Nephron progenitor cell (in vitro differentiated cells): ENCODE measurements at regions not wholly inside any gene's neighbourhood (a gene's known extent, or its start where the extent isn't known, plus 50 kb on each side); places are given as distances from the start of the nearest gene placed in this dataset.

ENCODE experiments used
- DNase-seq: peaks from one replicate; pipeline ENCODE4 v3.0.0; 2021
- H3K27ac Mint-ChIP-seq: 2 replicates; pipeline ENCODE4 v1.8.0; 2021; ENCODE audit warnings: mild to moderate bottlenecking, moderate library complexity, mixed read lengths
- H3K27me3 Mint-ChIP-seq: 2 replicates; pipeline ENCODE4 v1.8.0; 2021; ENCODE audit warnings: mild to moderate bottlenecking, low read depth, mixed read lengths; ENCODE audit not compliant: poor library complexity
- H3K36me3 Mint-ChIP-seq: 2 replicates; pipeline ENCODE4 v1.8.0; 2021; ENCODE audit warnings: low read depth, mixed read lengths
- H3K4me1 Mint-ChIP-seq: 2 replicates; pipeline ENCODE4 v1.8.0; 2021; ENCODE audit warnings: mixed read lengths
- H3K4me3 Mint-ChIP-seq: 2 replicates; pipeline ENCODE4 v1.8.0; 2021; ENCODE audit warnings: mild to moderate bottlenecking, moderate library complexity, mixed read lengths
- H3K9me3 Mint-ChIP-seq: 2 replicates; pipeline ENCODE4 v1.8.0; 2021; ENCODE audit warnings: mild to moderate bottlenecking, moderate library complexity, mixed read lengths
- TF ChIP-seq, protein P1 (sequence below): fragments of 200-600 bp; sonication (generic); IDR thresholded peaks from 2 replicates; pipeline ENCODE4 v1.5.0; 2021; ENCODE audit warnings: antibody characterized with exemption

DNA sequence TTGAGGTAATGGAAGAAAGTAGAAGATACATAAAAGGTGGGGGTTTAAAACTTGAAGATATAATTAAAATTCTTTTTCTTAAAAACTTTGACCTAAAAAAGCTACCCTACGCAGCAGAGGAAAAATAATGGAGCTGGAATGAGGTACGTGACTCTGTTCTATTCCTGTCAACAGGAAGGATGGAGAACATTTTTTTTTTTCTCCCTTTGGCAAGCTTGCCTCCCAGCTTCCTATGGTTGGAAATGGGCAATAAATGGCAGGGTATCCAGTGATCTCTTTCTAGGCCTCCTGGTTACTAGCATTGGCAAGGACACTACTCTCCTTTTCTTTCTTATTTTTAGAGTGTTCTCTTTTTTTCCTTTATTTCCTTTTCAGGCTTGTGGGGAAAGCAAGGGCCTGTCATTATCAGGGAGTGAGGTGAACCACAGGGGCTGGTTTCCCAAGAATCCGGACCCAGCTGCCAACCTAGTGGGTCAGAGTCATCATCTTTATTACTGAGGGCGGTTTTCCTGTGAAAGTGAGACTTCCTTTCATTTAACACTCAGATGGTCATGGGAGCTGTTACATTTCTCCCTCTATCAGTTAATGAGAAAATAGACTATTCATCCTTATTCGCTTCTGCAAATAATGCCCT, 224.6 kb downstream of the SPRY1 start:
- Mint-ChIP-seq H3K9me3 (peaks cover 10% of the 10 kb centered on the region), H3K4me1 (peaks cover 54% of the 10 kb centered on the region), H3K27ac (peak overlapping the region; percentile 86), H3K36me3 (no peaks in the 10 kb centered on the region), H3K4me3 (no peak overlapping the region), H3K27me3 (peaks cover 3% of the 10 kb centered on the region)
- DNase-seq = no peak
- TF ChIP-seq, protein P1, sequence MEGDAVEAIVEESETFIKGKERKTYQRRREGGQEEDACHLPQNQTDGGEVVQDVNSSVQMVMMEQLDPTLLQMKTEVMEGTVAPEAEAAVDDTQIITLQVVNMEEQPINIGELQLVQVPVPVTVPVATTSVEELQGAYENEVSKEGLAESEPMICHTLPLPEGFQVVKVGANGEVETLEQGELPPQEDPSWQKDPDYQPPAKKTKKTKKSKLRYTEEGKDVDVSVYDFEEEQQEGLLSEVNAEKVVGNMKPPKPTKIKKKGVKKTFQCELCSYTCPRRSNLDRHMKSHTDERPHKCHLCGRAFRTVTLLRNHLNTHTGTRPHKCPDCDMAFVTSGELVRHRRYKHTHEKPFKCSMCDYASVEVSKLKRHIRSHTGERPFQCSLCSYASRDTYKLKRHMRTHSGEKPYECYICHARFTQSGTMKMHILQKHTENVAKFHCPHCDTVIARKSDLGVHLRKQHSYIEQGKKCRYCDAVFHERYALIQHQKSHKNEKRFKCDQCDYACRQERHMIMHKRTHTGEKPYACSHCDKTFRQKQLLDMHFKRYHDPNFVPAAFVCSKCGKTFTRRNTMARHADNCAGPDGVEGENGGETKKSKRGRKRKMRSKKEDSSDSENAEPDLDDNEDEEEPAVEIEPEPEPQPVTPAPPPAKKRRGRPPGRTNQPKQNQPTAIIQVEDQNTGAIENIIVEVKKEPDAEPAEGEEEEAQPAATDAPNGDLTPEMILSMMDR = no peak

DNA sequence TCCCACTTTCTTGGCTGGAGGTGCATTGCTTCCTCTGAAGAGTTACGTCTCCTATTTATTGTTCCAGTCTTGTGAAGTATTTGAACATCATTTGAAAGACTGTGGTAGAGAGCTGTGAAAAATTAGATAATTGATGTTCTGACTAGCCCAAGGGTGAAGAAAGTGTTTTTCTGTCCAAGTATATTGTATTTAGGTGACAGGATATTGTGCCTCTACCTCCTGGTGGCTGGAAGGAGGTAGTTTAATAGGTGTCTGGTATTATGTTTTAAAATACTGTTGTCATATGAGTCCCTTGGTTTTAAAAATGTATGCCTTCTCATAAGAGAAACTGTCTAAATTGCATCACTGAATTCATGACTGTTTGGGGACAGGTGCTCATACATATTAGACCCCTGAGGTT, 226.0 kb downstream of the SPRY1 start:
- no peaks in the 10 kb centered on the region for H3K27me3 Mint-ChIP-seq
- H3K36me3 Mint-ChIP-seq = no peaks in the 10 kb centered on the region
- TF ChIP-seq, protein P1 = no peak
- no peak overlapping the region for H3K4me3 Mint-ChIP-seq
- H3K9me3 Mint-ChIP-seq = peaks cover 10% of the 10 kb centered on the region
- H3K27ac Mint-ChIP-seq = no peak overlapping the region
- no peak for DNase-seq
- peaks cover 40% of the 10 kb centered on the region for H3K4me1 Mint-ChIP-seq

DNA sequence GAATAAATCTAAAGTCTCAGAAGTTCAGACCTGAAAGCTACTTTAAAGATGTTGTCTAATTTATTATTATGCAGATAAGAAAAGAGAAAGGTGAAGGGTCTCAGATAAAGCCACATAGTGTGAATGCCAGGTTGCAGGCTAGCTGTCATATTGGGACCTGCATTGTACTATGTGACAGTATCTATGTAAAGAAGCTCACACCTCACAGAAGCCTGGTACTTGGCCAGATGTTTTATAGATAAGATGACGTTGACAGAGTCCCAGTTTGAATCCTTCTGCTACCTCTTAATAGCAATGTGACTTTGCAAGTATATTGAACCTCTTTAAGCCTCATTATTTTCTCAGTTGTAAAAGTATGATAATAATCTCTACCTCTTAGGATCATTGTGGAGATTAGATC, 227.0 kb downstream of the SPRY1 start:
- DNase-seq = no peak
- Mint-ChIP-seq H3K27me3 (no peaks in the 10 kb centered on the region), H3K27ac (no peak overlapping the region), H3K4me1 (peaks cover 40% of the 10 kb centered on the region), H3K36me3 (no peaks in the 10 kb centered on the region), H3K9me3 (peaks cover 10% of the 10 kb centered on the region), H3K4me3 (no peak overlapping the region)
- TF ChIP-seq, protein P1 = no peak

DNA sequence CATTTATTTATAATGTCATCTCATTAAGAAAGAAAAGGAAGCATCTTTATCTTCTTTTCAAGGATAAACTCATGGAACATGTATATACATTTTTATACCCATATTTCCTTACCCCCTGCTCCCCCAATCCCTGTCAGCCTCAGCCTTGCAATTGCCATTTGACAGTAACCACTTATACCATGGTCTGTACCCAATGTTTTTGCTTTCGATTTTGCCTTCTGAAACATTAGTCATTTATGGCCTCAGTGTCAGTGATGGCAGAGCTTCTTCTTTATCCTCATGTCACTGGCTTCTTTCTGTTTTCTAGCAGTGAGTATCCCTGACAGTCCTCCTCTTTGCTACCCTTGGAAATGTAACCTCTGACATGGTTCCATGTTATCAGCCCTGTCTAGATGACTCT, 228.4 kb downstream of the SPRY1 start:
- TF ChIP-seq, protein P1 = no peak
- Mint-ChIP-seq H3K27ac (no peak overlapping the region), H3K4me1 (peaks cover 40% of the 10 kb centered on the region), H3K27me3 (no peaks in the 10 kb centered on the region), H3K4me3 (no peak overlapping the region), H3K36me3 (no peaks in the 10 kb centered on the region), H3K9me3 (peaks cover 4% of the 10 kb centered on the region)
- DNase-seq = no peak

DNA sequence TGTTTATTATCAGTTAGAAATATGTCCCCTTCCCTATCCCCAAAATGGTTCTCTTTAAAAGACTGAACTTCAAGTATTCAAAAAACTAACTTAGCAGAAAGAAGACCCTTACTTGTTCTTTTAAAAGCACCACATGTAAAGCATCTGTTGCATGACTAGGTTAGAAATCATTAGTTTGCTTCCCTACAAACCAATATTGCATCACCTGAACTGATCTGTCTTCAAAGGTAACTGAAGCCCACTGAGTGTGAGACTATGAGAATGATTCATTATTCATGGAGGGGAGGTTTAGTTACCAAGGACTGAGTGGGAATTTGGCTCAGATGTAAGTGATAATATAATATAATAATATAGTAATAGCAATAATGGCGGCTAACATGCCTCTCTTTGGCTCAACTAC, 231.7 kb downstream of the SPRY1 start:
- no peak overlapping the region for H3K27ac Mint-ChIP-seq

More for the DNA sequence above, 231.7 kb downstream of the SPRY1 start:
- peaks cover 1% of the 10 kb centered on the region for H3K27me3 Mint-ChIP-seq
- H3K4me1 Mint-ChIP-seq = peaks cover 45% of the 10 kb centered on the region
- no peak overlapping the region for H3K4me3 Mint-ChIP-seq
- DNase-seq = no peak
- no peaks in the 10 kb centered on the region for H3K36me3 Mint-ChIP-seq
- peaks cover 11% of the 10 kb centered on the region for H3K9me3 Mint-ChIP-seq
- TF ChIP-seq, protein P1 = no peak
